Ovary (tissue), 3 donors: ENCODE measurements at regions not wholly inside any gene's neighbourhood (a gene's known extent, or its start where the extent isn't known, plus 50 kb on each side); places are given as distances from the start of the nearest gene placed in this dataset.

ENCODE experiments used
- CTCF ChIP-seq, 3 donors: fragments of 450-650 bp in 2 of 3; fragments of 200-600 bp in 1 of 3; IDR thresholded peaks; one replicate each; pipeline versions ENCODE4 v1.5.1 to v1.8.0; 2016 to 2022; ENCODE audit warnings: antibody characterized with exemption in 3 of 3, mild to moderate bottlenecking in 1 of 3
- POLR2A ChIP-seq: fragments of 450-650 bp; IDR thresholded peaks from one replicate; pipeline ENCODE4 v1.6.1; 2017; ENCODE audit warnings: antibody characterized with exemption, mild to moderate bottlenecking, moderate library complexity
- donor health status: DM: no; HTN: no; CAD: no.

GRCh38 chr5:37966291-37966690 lies 126.5 kb upstream of the GDNF start:
- TF ChIP-seq POLR2A, result no peak
- TF ChIP-seq CTCF (IDR thresholded peaks at IDR 0.05), result no peak
